DMS 273 treated with DMSO at 0.1 percent for 48 hours (cell line): ENCODE measurements at regions not wholly inside any gene's neighbourhood (a gene's known extent, or its start where the extent isn't known, plus 50 kb on each side); places are given as distances from the start of the nearest gene placed in this dataset.

Experiments used
- DNase-seq: peaks from one replicate; lab custom pipeline; 2025; lab: John Stamatoyannopoulos, UW

DNA sequence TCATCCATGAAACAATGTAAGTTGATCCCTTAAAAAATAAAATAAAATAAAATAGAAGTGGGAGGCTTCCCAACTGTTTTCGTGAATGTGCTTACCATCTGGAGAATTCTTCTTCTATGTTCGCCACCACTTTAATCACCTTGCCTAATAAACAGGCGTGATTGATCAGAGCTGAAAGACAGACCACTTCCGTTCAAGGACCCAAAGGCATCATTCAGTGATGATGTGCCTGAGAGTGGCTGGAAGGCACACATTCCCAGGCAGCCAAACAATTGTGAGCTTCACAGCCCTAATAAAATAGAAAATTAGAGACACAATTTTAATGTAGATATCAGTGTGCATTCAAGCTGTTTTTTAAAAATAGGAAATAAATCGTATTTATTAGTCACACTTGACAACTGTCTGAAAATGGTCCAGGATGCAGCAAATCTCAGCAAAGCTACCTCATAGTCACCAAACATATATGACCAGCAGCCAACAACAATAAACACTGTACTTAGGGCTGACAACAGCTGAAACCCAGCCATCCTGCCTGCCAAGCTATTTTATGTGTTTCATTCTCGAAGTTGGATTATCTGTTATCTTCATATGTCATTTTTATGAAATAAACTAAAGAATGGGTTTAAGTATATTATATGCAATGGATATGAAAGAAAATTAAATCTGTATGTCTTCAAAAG lies 163.2 kb upstream of the FAM9B start:
- no peak for DNase-seq

DNA sequence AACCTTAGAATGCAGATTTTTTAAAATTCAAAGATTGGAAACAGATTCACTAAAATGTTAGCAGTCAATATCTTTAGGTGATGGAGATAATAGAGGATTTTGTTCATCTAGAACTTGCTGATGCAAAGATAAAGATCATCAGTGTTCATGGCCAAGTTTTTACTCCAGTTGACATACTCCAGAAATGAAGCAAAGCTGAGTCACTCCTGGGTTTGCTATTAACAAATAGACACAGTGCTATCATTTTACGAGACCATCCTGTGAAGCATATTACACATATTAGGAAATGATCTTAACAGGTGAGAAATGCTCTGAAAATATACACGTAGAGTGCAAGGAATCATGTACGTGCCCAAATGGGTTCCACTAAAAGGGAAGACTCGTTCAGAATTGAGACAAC lies 170.6 kb upstream of the FAM9B start:
- no peak for DNase-seq

DNA sequence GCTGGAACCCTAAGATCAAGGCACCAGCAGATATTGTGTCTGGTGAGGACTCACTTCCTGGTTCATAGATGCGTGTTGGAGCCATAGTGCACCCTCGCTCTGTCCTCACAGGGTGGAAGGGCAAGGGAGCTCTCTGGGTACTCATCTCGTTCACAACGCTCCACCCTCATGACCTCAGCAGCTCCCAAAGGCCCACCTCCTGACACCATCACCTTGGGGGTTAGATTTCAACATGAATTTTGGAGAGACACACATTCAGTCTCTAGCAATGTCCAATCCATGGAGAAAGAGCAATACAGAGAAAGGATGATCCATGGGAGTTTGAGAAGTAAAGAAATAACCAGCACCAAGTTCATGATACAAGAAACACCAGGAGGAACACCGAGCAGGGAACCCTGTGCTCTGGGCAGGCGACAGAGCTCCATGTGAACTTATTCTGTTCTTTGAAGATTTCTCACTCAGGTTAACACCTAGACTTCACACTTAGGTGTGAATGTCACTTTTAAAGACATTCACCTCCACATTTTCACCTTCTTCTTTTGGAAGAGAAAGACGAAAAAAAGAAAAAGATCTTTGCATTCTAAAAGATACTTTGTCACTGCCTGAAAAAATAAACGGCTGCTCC lies 171.8 kb upstream of the FAM9B start:
- no peak for DNase-seq

DNA sequence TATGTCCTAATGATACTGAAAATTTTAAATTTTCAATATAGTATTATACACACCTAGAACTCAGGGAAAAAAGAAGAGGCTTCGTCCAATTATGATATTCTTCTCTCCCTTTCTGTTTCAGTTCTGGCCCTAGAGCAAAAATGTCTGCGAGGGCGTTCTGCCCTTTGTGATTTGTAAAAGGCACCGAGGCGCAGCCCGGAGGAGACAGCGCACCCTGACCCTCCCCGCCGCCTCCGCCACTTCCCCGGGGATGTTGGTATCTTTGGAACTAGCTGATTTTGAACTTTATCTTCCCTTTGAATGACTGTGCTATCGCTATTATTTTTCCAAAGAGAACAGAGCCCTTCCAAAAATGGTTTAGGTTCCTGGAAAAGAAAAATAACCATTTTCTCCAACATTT lies 173.2 kb upstream of the FAM9B start:
- no peak for DNase-seq

DNA sequence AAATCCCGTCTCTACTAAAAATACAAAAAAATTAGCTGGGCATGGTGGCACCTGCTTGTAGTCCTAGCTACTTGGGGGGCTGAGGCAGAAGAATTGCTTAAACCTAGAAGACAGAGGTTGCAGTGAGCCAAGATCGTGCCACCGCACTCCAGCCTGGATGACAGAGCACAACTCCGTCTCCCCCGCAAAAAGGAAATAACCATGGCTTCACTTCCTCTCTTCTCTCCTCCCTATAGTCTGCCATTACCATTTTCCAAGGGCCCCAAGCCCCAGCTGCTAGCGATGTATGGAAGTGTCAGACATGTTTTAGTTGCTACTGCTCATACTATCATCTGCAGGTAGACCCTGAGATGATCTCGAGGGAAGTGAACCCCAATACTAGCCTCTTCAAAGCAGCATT lies 177.3 kb upstream of the FAM9B start:
- no peak for DNase-seq

DNA sequence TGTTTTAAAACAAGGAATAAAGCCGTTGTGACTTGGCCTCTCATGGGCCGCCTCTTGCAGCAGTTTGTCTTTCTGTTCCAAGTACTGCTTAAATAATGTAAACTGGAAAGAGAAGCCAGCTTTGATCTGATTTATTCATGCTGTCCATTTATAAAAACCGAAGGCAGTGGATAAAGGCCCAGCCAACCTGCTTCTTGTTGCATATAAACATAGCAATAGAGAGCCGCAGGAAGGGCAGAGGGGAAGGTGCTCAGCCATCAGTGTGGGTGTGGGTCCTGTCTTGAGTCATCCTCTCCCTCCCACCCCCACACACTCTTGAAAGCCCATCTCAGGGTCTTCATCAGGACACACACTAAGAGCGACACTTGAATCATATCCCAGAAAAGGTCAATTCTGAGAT lies 187.9 kb upstream of the FAM9B start:
- no peak for DNase-seq

DNA sequence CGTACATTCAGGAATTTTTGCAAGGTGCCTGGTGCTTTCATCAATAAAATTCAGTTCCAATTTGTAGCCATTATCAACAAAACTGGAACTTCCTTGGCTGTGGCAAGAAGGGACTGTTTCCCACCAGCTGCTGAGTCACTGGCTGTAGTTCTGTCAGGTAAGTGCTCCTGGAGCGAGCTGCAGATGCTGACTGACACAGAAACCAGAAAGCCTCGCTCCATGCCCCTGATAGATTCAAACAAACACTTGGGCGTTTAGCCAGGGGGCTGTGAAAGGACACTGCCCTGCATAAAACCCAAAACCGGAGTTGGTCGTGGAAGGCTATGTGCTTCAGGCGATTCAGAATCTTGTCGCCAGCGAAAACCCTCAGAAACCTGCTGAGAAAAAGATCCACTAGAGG lies 188.4 kb upstream of the FAM9B start:
- DNase-seq = no peak

DNA sequence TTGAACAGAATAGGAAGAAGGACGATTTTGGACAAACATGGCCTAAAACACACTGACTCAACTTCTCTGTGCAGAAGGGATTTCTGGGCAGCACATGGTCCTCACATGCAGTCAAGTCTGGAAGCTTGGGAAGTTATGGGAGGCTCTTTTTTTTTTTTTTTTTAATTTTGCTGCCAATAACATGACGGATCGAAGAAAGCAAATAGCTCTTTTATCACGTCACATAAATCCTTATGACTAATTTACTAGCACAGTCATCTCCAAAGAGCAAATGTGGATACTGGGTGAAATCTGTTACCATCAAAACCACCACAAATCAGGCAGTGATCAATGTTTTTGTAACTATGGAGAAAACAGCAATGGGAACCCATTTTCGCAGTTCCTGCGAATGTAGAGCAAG lies 193.3 kb upstream of the FAM9B start:
- no peak for DNase-seq

DNA sequence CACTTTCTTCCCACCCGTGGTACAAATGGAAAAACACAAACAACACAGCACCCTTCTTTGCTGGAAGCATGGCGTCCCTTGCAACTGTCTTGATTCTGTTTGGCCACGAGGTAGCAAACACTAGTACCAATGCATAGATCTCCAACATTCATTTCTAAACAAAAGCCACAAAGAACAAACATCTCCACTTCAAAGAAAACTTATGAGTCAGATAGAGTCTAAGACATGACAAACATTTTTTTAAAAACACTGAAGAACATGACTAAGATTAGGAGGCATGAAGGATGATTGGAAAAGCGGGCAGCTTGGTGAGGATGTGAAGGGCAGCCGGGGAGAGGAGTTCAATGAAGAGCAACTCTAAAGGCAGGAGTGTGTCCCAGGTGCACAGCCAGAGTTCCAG lies 197.6 kb upstream of the FAM9B start:
- DNase-seq = no peak

DNA sequence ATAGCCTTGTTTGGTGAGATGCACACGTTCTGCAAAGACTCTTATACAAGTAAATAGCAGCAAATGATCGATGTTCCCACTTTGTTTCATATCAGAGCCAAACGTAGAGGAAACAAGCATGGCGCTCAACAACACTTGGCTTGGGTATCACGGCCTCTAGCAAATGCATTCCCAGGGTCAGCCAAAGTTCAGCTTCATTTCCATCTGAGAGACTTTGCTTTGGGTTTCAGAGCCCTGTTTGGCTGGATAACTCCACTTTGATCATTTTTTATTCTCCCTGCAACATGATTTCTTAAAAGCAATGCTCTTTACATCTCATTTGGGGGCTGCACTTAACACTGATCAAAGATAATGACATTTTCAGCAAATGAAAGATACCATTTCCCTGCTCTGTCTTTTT lies 199.2 kb upstream of the FAM9B start:
- DNase-seq = no peak

DNA sequence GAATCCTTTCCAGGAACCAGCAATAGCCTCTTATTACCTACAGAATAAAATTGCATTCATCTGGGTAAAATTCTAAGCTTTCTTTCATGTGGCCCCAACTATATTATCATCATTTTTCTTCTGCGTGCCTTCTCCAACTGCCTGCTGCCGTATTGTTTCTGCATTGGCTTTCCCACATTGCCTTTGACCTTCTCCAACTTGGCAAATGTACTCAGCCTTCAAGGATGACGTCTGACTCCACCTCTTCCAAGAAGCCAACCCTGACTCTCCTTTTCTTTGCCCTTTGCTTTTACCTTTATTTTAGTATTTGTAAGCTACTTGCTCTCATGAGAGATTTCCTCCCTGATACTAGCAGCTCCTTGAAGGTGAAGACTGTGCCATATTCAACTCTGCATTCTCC lies 200.4 kb upstream of the FAM9B start:
- DNase-seq = no peak

DNA sequence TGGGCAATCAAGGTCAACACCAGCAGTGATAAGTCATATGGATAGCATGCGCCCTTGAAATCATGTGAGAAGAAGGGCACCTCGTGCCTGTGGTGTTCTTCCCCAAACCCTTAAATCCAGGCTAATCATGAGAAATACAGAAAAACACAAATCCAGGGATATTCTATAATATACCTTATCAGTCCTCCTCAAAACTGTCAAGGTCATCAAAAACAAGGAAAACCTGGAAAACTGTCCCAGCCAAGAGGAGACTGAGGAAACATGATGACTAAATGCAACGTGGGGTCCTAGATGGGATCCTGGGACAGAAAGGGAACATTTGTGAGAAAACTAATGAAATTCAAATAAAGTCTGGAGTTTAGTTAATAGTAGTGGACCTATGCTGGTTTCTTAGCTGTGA lies 201.8 kb upstream of the FAM9B start:
- no peak for DNase-seq

DNA sequence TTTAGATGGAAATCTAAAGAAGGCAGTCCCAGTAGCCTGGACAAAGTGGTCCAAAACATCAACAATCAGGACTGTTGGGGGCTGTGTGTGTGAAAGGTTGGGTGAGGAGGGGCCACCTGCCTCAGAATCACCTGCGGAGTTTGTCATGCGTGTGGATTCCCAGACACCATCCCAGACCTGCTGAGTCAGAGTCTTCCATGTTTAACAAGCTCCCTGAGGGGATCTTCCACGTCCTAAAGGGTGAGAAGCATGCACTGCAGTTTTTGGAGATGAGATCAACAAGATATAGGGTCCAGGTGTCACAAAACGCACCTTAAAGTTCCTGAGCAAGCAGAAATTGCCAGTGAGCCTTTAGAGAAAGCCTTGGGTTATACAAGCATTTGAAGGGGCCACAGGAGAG lies 207.0 kb upstream of the FAM9B start:
- DNase-seq = no peak

DNA sequence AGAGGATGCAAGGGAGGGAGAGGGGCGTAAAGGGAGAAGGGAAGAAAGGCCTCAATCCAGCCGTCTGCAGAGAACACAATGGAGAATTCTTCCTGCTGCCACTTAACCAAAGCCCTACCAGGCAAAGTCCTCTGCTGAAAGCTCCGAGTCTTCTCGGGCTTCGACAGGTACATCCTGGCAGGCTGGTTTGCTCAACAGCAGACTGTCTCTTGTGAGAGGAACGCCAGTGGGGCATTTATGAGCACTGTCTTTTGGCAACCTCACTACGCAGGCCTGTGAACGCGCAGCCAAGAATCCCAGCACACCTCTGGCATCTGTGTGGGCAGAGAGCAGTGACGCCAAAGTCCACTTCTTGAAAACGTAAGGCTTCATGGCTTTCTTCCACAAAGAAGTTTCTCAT lies 207.5 kb upstream of the FAM9B start:
- DNase-seq = no peak

DNA sequence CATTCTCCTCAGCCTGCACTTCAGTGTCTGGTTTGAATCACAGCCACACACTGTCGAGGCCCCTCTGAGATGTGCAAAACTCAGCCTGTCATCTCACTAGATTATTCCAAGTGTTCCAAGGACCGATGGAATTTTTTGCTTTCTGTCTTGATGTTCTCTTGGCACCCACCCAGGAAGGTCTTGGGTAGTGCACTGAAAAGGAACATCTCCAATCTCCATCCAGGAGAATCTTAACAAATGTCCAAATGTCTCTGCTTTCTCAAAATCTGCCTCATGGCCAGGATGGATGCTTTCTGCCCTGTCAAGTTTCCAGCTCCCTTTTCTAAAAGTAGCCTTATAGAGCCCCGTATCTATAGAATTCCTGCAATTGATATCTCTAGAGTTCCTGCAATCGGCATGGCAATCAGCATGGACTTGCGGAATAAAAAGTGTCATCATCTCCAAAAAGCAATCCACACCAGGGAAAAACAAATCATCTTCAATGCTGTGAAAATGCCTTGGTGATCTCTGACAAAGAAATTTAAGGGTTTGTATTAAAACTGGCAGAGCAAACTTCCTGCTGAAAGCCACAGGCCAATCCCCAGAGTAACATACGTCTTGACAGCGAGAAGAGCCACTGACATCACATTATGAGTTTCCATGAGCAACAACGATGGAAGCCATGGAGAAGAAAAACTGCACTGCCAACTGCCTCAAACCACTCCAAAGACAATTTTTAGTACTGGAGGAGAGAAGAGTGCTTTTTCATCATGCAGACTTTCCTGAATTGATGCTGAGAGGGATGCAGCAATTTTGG lies 215.3 kb upstream of the FAM9B start:
- no peak for DNase-seq

DNA sequence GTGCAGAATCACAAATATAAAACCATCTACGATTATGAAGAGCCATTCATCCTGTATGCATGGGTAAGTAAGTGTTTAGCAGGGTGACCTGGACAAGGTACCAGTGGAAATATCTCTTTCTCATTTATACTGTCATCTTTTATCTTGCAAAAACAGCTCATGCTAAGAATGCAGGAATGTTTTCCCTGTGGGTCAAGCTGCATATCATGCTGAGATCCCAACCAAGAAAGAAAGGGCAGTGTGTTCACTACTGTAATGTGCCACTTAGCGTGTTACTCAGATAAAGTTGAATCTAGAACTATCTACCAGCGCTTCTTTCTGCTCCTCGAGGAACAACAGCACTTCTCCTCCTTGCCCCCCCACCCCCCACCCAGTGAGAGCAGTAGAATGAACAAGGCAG lies 212.7 kb upstream of the TBL1X start:
- DNase-seq = no peak

DNA sequence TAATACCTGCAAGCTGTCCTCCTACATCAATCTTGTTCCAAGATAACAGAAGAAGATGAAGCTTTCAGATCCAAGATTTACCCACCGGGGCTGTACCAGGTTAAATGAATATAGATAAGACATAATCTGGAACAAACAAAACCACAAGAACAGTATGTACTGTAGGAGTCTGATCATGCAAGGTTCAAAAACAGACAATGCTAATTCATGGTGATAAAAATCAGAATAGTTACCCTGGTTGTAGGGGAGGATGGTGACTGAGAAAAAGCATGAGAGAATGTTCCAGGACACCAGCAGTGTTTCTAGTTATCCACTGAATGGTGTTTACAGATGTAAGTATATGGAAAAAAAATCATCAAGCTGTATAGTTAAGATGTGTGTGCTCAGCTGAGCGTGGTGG lies 211.6 kb upstream of the TBL1X start:
- DNase-seq = no peak

DNA sequence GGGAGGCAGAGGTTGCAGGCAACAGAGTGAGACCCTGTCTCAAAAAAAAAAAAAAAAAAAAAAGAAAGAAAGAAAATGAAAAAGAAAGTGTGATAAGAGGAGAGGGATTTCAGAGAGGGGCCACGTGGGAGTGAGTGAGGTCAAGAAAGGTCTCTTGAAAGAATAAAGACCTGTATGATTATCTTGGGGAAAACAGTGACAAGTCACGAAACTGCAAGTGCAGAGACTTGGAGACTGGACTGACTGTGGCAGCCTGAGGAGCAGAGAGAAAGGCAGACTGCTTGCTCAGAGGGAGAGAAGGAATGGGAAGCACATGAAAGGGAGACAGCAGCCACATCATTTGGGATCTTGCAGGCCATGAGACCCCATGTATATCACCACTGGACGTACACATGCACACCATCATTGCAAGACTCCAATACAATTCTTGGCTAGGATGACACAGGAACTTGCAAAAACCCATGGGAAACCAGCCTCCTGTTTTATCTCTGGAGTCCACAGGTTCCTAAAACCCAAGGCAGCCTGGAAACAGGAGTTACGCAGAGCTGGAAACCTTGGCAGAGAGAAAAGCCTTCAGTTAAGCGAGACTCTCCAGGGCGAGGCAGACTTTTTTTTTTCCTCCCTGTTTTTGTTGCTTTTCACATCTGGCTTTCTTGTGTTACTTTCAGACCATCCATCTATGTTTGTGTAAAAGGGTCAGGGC lies 207.0 kb upstream of the TBL1X start:
- DNase-seq = no peak

DNA sequence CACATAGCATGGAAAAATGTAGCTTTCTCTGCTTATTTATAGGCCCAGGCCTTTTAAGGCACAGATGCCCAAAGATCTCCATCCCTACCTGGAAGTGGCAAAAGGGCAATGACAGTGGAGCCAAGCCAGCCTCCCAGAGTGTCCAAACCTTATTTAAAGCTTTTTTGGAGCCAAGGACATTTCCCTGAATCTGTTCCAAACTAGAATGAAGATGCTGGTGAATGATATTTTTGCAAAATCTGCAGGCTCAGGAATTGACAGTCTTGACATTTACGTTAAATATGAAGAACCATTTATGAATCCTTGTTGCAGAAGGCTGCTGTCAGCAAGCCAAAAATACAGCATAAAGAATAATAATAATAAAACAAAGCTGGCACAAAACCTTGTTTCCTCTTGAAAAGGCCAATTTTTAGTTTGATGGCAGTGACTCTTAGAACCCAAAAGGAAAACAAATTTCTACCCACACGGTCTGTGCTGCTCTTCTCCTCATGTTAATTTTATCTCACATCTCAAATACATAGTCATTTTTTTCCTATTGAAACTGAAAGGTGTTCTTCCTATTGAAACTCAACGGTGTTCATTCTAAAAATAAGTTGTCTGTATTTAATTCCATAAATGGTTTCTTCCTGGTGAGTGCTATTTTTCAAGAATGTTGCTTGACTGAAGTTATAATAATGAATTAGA lies 206.3 kb upstream of the TBL1X start:
- DNase-seq = no peak

DNA sequence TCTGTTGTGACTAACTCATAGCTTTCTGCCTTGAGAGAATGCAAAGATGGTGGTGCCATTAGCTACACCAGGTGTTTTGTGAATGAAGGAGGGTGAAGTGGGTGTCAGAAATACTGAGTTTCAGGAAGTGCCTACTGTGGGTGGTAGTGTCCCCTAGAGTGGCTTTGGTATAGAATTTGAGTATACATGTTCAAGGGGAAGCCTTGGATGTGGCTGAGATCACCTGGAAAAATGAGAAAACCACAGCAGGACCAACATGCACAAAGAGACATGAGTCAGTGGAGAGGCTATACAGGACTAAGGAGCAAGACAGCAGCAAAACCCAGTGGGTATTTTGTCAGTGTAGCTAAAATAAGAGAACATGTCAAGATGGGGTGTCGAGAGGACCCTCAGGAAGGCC lies 204.3 kb upstream of the TBL1X start:
- DNase-seq = no peak

DNA sequence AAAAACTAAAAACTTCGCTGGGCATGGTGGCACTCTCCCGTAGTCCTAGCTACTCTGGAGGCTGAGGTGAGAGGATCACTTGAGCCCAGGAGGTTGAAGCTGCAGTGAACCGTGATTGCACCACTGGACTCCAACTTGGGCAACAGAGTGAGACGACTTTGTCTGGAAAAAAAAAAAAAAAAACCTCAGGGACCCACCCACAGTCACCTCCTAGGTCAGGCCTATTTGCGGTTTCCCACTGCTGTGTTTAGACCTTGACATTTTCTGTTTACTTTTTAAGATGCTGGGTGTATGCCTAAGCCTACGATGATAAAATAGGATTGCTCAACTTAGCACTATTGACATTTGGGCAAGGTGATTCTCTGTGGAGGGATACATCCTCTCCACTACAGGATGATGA lies 197.4 kb upstream of the TBL1X start:
- DNase-seq = no peak

DNA sequence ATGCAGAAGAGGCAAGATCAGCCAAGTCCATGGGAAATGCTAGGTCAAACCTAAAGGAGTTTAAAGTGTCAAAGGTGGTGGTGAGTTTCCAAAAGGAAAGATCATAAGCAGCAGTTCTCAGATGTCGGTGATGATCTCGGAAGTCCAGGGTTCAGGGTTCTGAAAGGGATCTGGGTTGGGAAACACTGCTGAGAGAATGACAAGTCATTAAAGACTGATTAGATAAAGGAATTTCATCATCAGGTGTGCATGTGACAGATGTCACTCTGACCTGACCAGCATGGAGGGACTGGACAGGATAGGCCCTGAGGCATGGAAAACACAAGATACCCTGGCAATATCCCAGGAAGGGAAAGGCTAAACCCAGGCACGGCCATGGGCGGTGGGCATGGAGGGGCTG lies 195.7 kb upstream of the TBL1X start:
- no peak for DNase-seq
